B cell (primary cell): ENCODE measurements at regions not wholly inside any gene's neighbourhood (a gene's known extent, or its start where the extent isn't known, plus 50 kb on each side); places are given as distances from the start of the nearest gene placed in this dataset.

Source experiments
- ATAC-seq: fragments of 200-7000 bp; cut with Tn5 transposase; one replicate; pipeline ENCODE4 v1.10.0; 2021; ENCODE audit warnings: low read depth, mild to moderate bottlenecking, moderate number of reproducible peaks, moderate library complexity
- CTCF ChIA-PET: fragments of 350-600 bp; sonication (Branson Sonifier 250); formaldehyde crosslinking; loops from one replicate; lab custom pipeline; 2021; ENCODE audit warnings: antibody characterized with exemption, inconsistent platforms; lab: Charles Lee
- POLR2A ChIA-PET: fragments of 350-600 bp; sonication (Branson Sonifier 250); formaldehyde crosslinking; loops from one replicate; lab custom pipeline; 2021; ENCODE audit warnings: antibody characterized with exemption; lab: Charles Lee
- DNase-seq: peaks from one replicate; pipeline ENCODE4 v3.0.0; 2013
- H2AFZ ChIP-seq: 2 replicates; pipeline ENCODE4 v1.6.1; 2012; ENCODE audit warnings: mild to moderate bottlenecking, low read depth, low read length; ENCODE audit not compliant: insufficient read depth, poor library complexity, severe bottlenecking
- H3K27ac ChIP-seq, 2 donors: 1 replicate in 1 of 2; 2 replicates in 1 of 2; pipeline ENCODE4 v1.5.1; 2012 to 2013; ENCODE audit warnings: low read length in 2 of 2, mild to moderate bottlenecking in 2 of 2, moderate library complexity in 1 of 2
- H3K27me3 ChIP-seq, 4 experiments: fragments of 200-600 bp in 1 of 4; sonication (generic) in 1 of 4; replicated peaks in 1 of 4; 1 replicate in 2 of 4; 2 replicates in 2 of 4; pipeline versions ENCODE4 v1.6.1 to v1.7.0; 2013 to 2016; ENCODE audit warnings: low read length in 3 of 4, mild to moderate bottlenecking in 2 of 4, mixed read lengths in 1 of 4, moderate library complexity in 1 of 4; ENCODE audit not compliant: insufficient read depth in 4 of 4, control insufficient read depth in 3 of 4; ENCODE audit errors: control extremely low read depth in 1 of 4
- H3K36me3 ChIP-seq, 2 experiments: replicated peaks in 1 of 2; 1 replicate in 1 of 2; 2 replicates in 1 of 2; pipeline versions ENCODE4 v1.6.1 to v1.7.1; 2013; ENCODE audit warnings: low read length in 1 of 2; ENCODE audit not compliant: insufficient read depth in 2 of 2, control insufficient read depth in 1 of 2; ENCODE audit errors: control extremely low read depth in 1 of 2, extremely low read depth in 1 of 2
- H3K4me1 ChIP-seq, 2 donors: fragments of 200-600 bp in 1 of 2; sonication (generic) in 1 of 2; 1 replicate in 1 of 2; 2 replicates in 1 of 2; pipeline versions ENCODE4 v1.5.1 to v1.6.1; 2013 to 2017; ENCODE audit warnings: low read length in 2 of 2; ENCODE audit not compliant: control insufficient read depth in 2 of 2, insufficient read depth in 2 of 2
- H3K4me2 ChIP-seq: replicated peaks from 2 replicates; pipeline ENCODE3; 2012; ENCODE audit warnings: mild to moderate bottlenecking, low read depth, low read length; ENCODE audit not compliant: poor library complexity, severe bottlenecking
- H3K4me3 ChIP-seq, 5 experiments: fragments of 200-600 bp in 1 of 5; sonication (generic) in 1 of 5; 1 replicate in 3 of 5; 2 replicates in 2 of 5; pipeline versions ENCODE4 v1.5.1 to v1.7.0; 2011 to 2016; ENCODE audit warnings: low read length in 4 of 5, mild to moderate bottlenecking in 4 of 5, low read depth in 2 of 5, control low read depth in 1 of 5, moderate library complexity in 1 of 5; ENCODE audit not compliant: insufficient read depth in 1 of 5; ENCODE audit errors: control extremely low read depth in 1 of 5, extremely low read depth in 1 of 5
- H3K79me2 ChIP-seq: fragments of 200-600 bp; sonication (generic); one replicate; pipeline ENCODE4 v1.6.0; 2016; ENCODE audit warnings: low read length; ENCODE audit not compliant: control insufficient read depth, insufficient read depth
- H3K9ac ChIP-seq: fragments of 200-600 bp; sonication (generic); 2 replicates; pipeline ENCODE4 v1.6.1; 2017; ENCODE audit warnings: mild to moderate bottlenecking, low read length, moderate library complexity
- H3K9me3 ChIP-seq, 3 donors: one replicate each; pipeline versions ENCODE4 v1.6.1 to v1.7.1; 2013; ENCODE audit warnings: low read length in 2 of 3; ENCODE audit not compliant: control insufficient read depth in 2 of 3, insufficient read depth in 1 of 3; ENCODE audit errors: control extremely low read depth in 1 of 3
- H4K20me1 ChIP-seq: 2 replicates; pipeline ENCODE4 v1.6.0; 2012; ENCODE audit warnings: mild to moderate bottlenecking, low read length; ENCODE audit not compliant: insufficient read depth, control insufficient read depth, poor library complexity, severe bottlenecking
- H3K27ac Mint-ChIP-seq: one replicate; pipeline ENCODE4 v1.8.0; 2021; ENCODE audit warnings: mixed read lengths
- H3K27me3 Mint-ChIP-seq: one replicate; pipeline ENCODE4 v1.8.0; 2021; ENCODE audit warnings: mixed read lengths
- H3K4me1 Mint-ChIP-seq: one replicate; pipeline ENCODE4 v1.8.0; 2021; ENCODE audit warnings: mixed read lengths
- H3K4me3 Mint-ChIP-seq: one replicate; pipeline ENCODE4 v1.8.0; 2021; ENCODE audit warnings: mixed read lengths
- H3K9me3 Mint-ChIP-seq: one replicate; pipeline ENCODE4 v1.8.0; 2022; ENCODE audit warnings: mixed read lengths; ENCODE audit not compliant: insufficient read depth
- EZH2 ChIP-seq: IDR thresholded peaks from 2 replicates; pipeline ENCODE4 v1.6.1; 2012; ENCODE audit warnings: borderline replicate concordance, low read depth, mild to moderate bottlenecking, moderate library complexity, low read length; ENCODE audit not compliant: insufficient read depth, poor library complexity, severe bottlenecking
- WGBS: methylation state at CpG from one replicate; pipeline ENCODE4 v1.1.5; 2013; ENCODE audit warnings: missing lambda C conversion rate; ENCODE audit not compliant: insufficient coverage; 5-methylcytosine and 5-hydroxymethylcytosine counted together
- intact Hi-C: fragments of 100-400 bp; cut with micrococcal nuclease; formaldehyde crosslinking; loops from one replicate; pipeline ENCODE4 v1.10.0; 2022
- TF ChIP-seq, protein P1 (sequence below): fragments of 200-600 bp; IDR thresholded peaks from one replicate; pipeline ENCODE4 v1.8.0; 2022; ENCODE audit warnings: antibody characterized with exemption, mild to moderate bottlenecking

DNA sequence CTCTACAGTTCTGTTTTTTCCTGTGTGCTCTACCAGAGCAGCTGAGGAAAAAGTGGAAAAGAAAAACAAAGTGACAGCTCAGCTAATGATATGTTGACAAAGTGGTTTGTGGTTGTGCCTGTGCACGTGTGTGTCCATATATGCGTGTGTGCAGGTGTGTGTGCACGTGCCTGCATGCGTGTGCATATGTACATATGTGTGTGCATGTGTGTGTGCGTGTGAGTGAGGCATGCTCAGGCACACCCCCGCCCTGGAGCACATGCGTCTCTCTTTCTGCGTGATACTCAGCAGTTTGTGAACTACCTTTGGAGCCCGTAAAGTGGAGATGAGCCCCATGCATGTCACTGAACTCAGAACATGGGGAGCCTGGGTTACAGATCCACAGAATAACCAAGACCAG lies 84.5 kb upstream of the GPR26 start:
- Histone ChIP-seq H4K20me1 (no peaks in the 10 kb centered on the region), H3K27ac (no peak overlapping the region), H3K9ac (no peak overlapping the region), H3K4me2 (no peak overlapping the region), H3K4me1 (no peaks in the 10 kb centered on the region), H3K79me2 (no peaks in the 10 kb centered on the region), H3K4me3 (no peak overlapping the region), H3K27me3 (peaks cover 0 to 34% (median 15%) of the 10 kb centered on the region in 4 experiments), H2AFZ (no peak overlapping the region), H3K9me3 (no peaks in the 10 kb centered on the region), H3K36me3 (no peaks in the 10 kb centered on the region)
- ChIA-PET CTCF (interaction anchor here (1.8 to 2.2 kb wide), 4 partner anchors 385 to 809 kb away, joined by 5 to 10 read pairs (median 6); no protein-coding TSS in a partner anchor), POLR2A (no interaction called here)
- intact Hi-C loops = loop anchor here (1.0 kb wide), 2 partner anchors 413 to 822 kb away; no protein-coding TSS in a partner anchor
- Mint-ChIP-seq H3K27ac (no peak overlapping the region), H3K9me3 (no peaks in the 10 kb centered on the region), H3K4me1 (no peaks in the 10 kb centered on the region), H3K4me3 (no peak overlapping the region), H3K27me3 (peaks cover 57% of the 10 kb centered on the region)
- 64% methylated on average over 9 of the region's 9 CpGs for WGBS
- ATAC-seq (no peak), DNase-seq (no peak)
- TF ChIP-seq, protein P1, sequence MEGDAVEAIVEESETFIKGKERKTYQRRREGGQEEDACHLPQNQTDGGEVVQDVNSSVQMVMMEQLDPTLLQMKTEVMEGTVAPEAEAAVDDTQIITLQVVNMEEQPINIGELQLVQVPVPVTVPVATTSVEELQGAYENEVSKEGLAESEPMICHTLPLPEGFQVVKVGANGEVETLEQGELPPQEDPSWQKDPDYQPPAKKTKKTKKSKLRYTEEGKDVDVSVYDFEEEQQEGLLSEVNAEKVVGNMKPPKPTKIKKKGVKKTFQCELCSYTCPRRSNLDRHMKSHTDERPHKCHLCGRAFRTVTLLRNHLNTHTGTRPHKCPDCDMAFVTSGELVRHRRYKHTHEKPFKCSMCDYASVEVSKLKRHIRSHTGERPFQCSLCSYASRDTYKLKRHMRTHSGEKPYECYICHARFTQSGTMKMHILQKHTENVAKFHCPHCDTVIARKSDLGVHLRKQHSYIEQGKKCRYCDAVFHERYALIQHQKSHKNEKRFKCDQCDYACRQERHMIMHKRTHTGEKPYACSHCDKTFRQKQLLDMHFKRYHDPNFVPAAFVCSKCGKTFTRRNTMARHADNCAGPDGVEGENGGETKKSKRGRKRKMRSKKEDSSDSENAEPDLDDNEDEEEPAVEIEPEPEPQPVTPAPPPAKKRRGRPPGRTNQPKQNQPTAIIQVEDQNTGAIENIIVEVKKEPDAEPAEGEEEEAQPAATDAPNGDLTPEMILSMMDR = no peak
- TF ChIP-seq EZH2 = no peak

DNA sequence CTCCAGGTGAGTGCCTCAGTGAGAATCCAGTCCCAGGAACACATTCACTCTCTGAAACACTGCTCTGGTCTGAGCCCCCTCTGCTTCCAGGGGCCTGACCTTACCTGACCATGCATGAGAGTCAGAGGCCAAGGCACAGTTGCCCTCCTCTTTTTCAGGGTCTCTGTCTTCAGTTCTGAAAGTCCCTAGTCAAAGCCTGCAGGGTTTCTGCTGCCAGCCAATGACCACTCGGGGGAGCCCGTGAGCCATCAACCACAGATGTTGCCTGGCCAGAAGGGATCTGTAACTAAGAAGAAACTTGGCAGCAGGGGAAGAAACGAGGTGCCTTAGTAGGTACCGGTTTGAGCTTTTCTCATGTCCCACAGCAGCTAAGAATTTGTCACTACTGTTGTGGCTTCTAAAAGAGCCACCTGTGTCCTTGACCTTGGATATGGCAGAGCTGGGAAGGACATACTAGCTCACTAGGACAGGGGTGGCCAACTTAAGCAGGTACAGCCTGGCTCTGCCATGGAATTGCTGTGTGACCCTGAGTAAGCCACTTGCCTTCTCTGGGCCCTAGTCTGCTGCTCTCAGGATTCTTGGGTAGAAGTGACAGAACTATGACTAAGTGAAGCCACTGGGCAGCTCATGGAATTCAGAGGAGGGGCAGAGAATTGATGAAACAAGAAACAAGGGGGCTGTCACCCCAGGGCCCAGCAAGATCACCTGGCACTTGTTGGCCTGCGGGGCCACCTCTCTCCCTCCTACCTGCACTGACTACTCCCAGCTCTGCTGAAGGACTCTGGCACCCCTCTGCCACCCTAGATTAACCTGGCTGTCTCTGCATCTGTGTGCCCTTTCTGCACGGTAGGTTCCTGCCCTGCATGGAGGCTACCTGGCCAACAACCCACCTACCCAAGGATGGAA lies 83.8 kb upstream of the GPR26 start:
- intact Hi-C loops = loop anchor here (1.0 kb wide), 2 partner anchors 412 to 821 kb away; no protein-coding TSS in a partner anchor
- TF ChIP-seq, protein P1 = peak; percentile 84
- no peak for TF ChIP-seq EZH2
- ChIA-PET CTCF (interaction anchor here (0.8 to 2.2 kb wide), 4 partner anchors 9 to 821 kb away, joined by 4 to 10 read pairs (median 6); no protein-coding TSS in a partner anchor), POLR2A (no interaction called here)
- no peaks in the 10 kb centered on the region for H3K4me1 ChIP-seq
- H4K20me1 ChIP-seq = no peaks in the 10 kb centered on the region
- Mint-ChIP-seq H3K4me1 (no peaks in the 10 kb centered on the region), H3K9me3 (no peaks in the 10 kb centered on the region), H3K27ac (no peak overlapping the region), H3K27me3 (peaks cover 60% of the 10 kb centered on the region), H3K4me3 (no peak overlapping the region)
- no peaks in the 10 kb centered on the region for H3K9me3 ChIP-seq
- ATAC-seq = peak; percentile 68
- 26% methylated on average over 6 of the region's 6 CpGs for WGBS
- no peaks in the 10 kb centered on the region for H3K36me3 ChIP-seq
- H3K9ac ChIP-seq = no peak overlapping the region
- no peak overlapping the region for H2AFZ ChIP-seq
- H3K4me3 ChIP-seq = no peak overlapping the region
- H3K27me3 ChIP-seq = peaks cover 0 to 34% (median 14%) of the 10 kb centered on the region in 4 experiments
- DNase-seq = peak; percentile 72
- H3K27ac ChIP-seq = no peak overlapping the region
- H3K79me2 ChIP-seq = no peaks in the 10 kb centered on the region
- H3K4me2 ChIP-seq = no peak overlapping the region
